Epithelial cell of esophagus (primary cell): ENCODE measurements at regions not wholly inside any gene's neighbourhood (a gene's known extent, or its start where the extent isn't known, plus 50 kb on each side); places are given as distances from the start of the nearest gene placed in this dataset.

Experiments
- DNase-seq: peaks from one replicate; pipeline ENCODE4 v3.0.0; 2010; ENCODE audit warnings: low read depth
- H3K4me3 ChIP-seq: 2 replicates; pipeline ENCODE4 v1.5.1; 2011; ENCODE audit warnings: mild to moderate bottlenecking, low read length, control low read depth
- TF ChIP-seq, protein P1 (sequence below): IDR thresholded peaks from 2 replicates; pipeline ENCODE4 v1.5.1; 2011; ENCODE audit warnings: low read depth, mild to moderate bottlenecking, low read length, control low read depth, inconsistent platforms; ENCODE audit not compliant: insufficient read depth; ENCODE audit errors: missing control alignments

DNA sequence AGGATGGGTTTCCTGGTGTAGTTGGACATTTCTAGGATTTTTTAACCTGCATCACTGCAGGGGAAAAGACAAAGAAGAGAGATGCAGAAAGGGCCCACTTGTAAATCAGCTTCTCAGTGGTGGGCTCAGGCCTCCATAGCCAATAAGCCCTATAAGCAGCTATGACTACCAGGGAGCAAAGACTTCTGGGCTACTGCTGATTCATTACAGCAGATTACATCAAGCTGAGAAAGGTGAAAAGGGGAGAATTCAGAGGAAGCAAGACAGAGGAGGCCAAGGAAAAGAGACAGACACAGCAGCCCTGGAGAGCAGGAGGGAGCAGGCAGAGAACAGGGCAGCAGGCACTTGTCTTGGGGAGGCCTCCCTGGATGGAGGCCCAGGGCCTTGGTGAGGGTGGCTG lies 95.2 kb downstream of the KCNA5 start:
- no peak overlapping the region for H3K4me3 ChIP-seq
- no peak for DNase-seq
- TF ChIP-seq, protein P1, sequence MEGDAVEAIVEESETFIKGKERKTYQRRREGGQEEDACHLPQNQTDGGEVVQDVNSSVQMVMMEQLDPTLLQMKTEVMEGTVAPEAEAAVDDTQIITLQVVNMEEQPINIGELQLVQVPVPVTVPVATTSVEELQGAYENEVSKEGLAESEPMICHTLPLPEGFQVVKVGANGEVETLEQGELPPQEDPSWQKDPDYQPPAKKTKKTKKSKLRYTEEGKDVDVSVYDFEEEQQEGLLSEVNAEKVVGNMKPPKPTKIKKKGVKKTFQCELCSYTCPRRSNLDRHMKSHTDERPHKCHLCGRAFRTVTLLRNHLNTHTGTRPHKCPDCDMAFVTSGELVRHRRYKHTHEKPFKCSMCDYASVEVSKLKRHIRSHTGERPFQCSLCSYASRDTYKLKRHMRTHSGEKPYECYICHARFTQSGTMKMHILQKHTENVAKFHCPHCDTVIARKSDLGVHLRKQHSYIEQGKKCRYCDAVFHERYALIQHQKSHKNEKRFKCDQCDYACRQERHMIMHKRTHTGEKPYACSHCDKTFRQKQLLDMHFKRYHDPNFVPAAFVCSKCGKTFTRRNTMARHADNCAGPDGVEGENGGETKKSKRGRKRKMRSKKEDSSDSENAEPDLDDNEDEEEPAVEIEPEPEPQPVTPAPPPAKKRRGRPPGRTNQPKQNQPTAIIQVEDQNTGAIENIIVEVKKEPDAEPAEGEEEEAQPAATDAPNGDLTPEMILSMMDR: no peak

DNA sequence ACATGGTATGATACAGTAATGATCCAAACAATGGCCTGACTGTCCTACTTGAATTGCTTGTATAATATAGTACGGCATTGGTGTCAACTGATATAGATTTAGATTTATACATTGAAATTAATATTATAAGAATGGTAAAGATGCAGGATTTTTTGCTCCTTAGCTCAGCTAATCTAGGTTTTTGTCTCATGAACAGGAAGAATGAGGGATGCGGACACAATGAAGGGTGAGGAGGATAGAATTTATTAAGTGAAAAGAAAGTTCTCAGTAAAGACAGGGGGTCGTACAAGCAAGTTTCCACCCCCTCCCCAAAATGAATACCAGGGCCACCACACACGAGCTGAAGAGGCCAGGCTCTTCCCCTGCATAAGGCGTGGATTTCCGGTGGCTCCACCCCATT lies 96.1 kb downstream of the KCNA5 start:
- no peak overlapping the region for H3K4me3 ChIP-seq
- TF ChIP-seq, protein P1: no peak
- no peak for DNase-seq

DNA sequence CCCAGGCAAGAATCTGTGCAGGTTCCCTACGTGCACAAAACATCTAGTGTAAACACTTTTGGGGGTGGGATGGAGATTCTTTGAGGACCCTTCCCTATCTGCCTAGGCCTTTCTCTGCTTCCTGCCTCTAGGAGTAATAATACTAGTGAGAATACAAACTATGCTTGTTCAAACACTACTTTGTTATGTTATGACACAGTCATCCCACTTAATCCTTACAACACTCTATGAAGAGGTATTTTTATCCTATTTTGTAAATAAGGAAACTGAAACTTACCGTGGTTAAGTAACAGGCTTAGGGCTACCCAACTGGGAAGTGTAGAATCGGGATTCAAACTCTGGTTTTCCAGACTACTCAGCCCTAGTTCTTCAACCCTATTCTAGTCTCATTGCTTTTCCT lies 96.5 kb downstream of the KCNA5 start:
- peak; percentile 3 for DNase-seq
- TF ChIP-seq, protein P1: no peak

DNA sequence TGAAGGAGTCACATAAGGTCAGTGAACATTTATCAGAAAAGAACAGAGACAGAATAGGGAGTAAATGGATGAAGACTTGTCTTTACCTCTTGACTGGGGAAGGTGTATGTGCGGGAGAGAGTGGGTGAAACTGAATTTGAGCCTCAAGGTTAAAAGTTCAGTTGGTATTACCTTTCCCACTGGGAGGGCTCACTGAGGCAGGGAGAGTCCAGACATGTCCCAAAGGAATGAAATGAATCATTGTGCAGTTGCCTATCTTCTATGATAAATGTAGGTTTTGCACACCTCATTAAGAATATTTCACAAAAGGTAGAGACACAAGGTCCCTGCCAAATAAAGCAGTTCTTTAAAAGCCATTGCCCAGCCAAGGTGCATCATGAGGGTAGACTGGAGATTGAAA lies 105.2 kb downstream of the KCNA5 start:
- DNase-seq: no peak
- TF ChIP-seq, protein P1: no peak

More for the DNA sequence above, 96.5 kb downstream of the KCNA5 start:
- H3K4me3 ChIP-seq: no peak overlapping the region

DNA sequence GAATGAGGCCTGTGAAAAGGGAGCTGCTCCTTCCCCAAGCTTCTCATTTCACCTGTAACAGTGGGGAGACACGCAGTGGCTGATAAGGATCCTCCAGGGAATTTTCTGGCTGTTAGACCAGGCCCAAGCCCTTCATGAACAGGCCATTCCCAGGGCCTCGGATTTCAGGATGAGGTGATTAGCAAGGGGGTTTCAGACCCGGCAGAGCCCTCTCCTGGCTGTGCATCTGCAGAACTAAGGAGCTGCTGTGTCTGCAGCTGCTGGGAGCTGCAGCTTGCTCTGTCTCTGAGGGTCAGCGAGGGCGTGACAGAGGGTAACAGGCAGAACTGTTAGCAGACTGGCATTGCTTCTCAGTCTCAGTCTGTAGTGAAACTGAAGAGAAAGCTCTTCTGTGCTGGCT lies 110.4 kb downstream of the KCNA5 start:
- TF ChIP-seq, protein P1: no peak
- no peak for DNase-seq
- no peak overlapping the region for H3K4me3 ChIP-seq

More for the DNA sequence above, 105.2 kb downstream of the KCNA5 start:
- H3K4me3 ChIP-seq: no peak overlapping the region

DNA sequence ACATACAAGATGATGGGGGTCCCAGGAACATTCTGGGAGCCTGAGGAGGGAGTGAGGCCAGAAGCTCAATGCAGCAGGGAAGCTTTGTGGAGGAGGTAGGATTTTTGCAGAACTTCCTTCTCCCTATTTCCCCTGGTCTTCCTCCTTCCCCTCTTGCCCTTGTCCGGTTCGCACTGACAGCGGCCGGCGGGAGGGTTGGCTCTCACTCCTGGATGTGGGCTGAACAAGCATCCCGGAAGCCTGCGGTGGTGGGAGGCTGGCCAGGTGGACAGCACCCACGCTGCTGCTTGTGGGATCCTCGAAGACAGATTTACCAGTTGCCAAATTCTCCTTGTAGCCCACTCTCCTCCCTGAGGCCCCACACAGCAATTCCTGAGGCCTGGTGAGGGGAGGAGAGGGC lies 112.2 kb downstream of the KCNA5 start:
- no peak for DNase-seq
- no peak overlapping the region for H3K4me3 ChIP-seq

DNA sequence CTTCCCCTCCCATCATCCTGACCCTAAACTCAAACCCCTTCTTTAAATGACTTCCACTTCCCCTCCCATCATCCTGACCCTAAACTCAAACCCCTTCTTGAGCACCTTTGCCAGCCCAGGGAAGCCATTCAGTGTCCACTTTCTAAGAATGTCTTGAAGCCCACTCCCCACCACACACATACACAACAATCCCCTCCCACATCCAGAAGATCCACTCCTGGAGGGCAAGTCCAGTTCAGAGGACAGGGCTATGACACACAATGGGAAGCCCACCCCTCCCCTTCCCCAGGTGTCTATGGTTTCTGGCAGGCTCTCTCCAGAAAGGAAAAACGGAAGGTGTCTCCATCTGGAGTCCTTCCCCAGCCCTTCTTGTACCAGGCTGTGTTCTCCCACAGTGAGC lies 117.1 kb downstream of the KCNA5 start:
- DNase-seq: no peak
- TF ChIP-seq, protein P1: no peak
- H3K4me3 ChIP-seq: no peak overlapping the region

More for the DNA sequence above, 112.2 kb downstream of the KCNA5 start:
- TF ChIP-seq, protein P1: no peak
